ENCODE measurements at regions not wholly inside any gene's neighbourhood (a gene's known extent, or its start where the extent isn't known, plus 50 kb on each side); places are given as distances from the start of the nearest gene placed in this dataset.

DNA sequence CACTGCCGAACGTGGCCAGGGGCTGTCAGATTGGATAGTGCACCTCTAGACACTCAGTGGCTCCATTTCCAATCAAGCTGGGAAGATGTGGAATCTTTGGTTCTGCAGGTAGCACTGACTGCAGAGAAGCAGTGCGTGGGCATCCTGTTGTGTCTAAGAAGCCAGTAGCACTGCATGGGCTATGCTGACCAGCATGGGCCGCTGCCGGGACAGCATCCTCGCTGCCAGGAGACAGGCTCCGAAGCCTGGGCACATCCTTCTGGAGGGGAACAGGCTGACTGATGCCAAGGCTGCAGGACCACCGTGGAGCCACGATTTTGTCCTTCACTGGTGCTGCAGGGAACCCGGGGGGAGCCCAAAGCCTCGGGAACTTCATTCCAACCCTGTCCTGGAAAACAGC lies 649.4 kb downstream of the NPHP4 start:
- H3K4me1 ChIP-seq (ENCODE audit: insufficient read depth, low read length) = no peaks in the 10 kb centered on the region
- no peak overlapping the region for H3K4me3 ChIP-seq (ENCODE audit: low read length)
- no peaks in the 10 kb centered on the region for H3K27me3 ChIP-seq (ENCODE audit: insufficient read depth, low read length)
- H3K9ac ChIP-seq (ENCODE audit: low read depth, low read length) = no peak overlapping the region
- no peaks in the 10 kb centered on the region for H3K9me3 ChIP-seq (ENCODE audit: insufficient read depth, low read depth, low read length)
- H3K27ac ChIP-seq (ENCODE audit: low read length) = no peak overlapping the region
- no peaks in the 10 kb centered on the region for H3K36me3 ChIP-seq (ENCODE audit: insufficient read depth, low read depth, low read length)

DNA sequence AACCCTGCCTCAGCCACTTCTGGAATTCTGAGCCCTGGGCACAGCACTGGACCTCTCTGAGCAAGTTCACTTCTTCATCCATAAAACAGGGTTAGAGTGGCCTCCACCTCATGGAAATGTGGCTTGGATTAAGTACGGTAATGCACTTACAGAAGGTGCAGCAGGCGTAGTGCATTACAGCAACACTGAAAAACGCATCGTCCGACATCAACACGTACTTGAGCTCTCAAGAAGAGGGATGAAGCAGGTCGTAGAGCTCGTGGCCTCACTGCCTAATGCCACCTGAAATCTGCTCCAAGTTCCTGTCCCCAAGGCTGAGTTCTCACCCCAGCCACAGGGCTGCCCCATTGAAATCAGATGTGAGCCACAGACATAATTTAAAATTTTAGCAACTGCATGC lies 650.1 kb downstream of the NPHP4 start:
- H3K9ac ChIP-seq (ENCODE audit: low read depth, low read length) = no peak overlapping the region
- H3K9me3 ChIP-seq (ENCODE audit: insufficient read depth, low read depth, low read length) = no peaks in the 10 kb centered on the region
- no peaks in the 10 kb centered on the region for H3K36me3 ChIP-seq (ENCODE audit: insufficient read depth, low read depth, low read length)
- H3K27me3 ChIP-seq (ENCODE audit: insufficient read depth, low read length) = no peaks in the 10 kb centered on the region
- no peak overlapping the region for H3K4me3 ChIP-seq (ENCODE audit: low read length)
- no peaks in the 10 kb centered on the region for H3K4me1 ChIP-seq (ENCODE audit: insufficient read depth, low read length)
- no peak overlapping the region for H3K27ac ChIP-seq (ENCODE audit: low read length)

DNA sequence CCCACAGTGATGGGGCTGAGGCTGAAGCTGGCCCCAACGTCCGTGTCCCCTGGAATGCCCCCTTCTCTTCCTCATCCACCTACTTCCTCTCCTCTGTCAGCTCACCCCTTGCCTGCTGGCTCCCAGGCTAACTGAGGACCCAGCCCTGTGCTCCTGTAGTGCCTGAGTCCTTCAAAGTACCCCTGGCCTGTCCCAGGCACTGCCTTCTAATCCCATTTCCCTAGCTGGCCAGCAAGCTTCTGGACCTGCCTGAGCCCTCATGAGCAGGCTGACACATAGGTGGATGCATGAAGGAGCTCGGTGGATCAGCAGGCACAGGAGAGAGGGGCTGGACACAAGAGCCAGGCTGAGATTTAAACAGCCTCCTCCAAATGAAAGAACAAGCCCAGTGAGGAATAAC lies 650.8 kb downstream of the NPHP4 start:
- Histone ChIP-seq H3K4me1 (ENCODE audit: insufficient read depth, low read length) (no peaks in the 10 kb centered on the region), H3K4me3 (ENCODE audit: low read length) (no peak overlapping the region), H3K9me3 (ENCODE audit: insufficient read depth, low read depth, low read length) (no peaks in the 10 kb centered on the region), H3K9ac (ENCODE audit: low read depth, low read length) (no peak overlapping the region), H3K27ac (ENCODE audit: low read length) (no peak overlapping the region), H3K36me3 (ENCODE audit: insufficient read depth, low read depth, low read length) (no peaks in the 10 kb centered on the region), H3K27me3 (ENCODE audit: insufficient read depth, low read length) (no peaks in the 10 kb centered on the region)

DNA sequence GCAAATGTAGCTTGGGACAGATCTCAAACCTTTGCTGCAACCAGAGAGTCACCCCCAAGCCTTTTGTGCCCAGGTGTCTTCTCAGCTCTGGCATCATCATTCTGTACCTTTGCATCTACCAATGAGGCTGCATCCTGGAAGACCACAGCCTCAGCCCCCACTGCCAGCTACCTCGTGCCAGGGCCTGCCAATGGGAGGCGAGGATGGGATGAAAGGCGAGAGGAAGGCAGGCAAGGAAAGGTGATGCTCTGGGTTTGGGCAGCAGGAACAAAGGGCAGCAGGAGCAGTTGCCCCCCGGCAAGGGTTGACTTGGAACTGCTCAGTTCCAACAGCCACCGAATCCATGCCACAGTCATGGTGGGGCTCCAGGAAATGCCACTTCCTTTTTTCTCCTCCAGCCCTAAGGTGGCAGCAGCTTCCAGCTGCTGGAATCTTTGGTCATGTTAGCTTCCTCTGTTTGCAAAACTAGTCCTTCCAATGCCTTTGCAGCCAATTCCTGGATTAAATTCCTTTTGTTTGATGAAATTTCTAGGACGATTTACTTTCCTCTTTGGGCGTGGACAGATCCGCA lies 651.6 kb downstream of the NPHP4 start:
- no peaks in the 10 kb centered on the region for H3K9me3 ChIP-seq (ENCODE audit: insufficient read depth, low read depth, low read length)
- no peak overlapping the region for H3K4me3 ChIP-seq (ENCODE audit: low read length)
- no peaks in the 10 kb centered on the region for H3K27me3 ChIP-seq (ENCODE audit: insufficient read depth, low read length)
- no peak overlapping the region for H3K27ac ChIP-seq (ENCODE audit: low read length)
- H3K36me3 ChIP-seq (ENCODE audit: insufficient read depth, low read depth, low read length) = no peaks in the 10 kb centered on the region
- H3K9ac ChIP-seq (ENCODE audit: low read depth, low read length) = no peak overlapping the region
- no peaks in the 10 kb centered on the region for H3K4me1 ChIP-seq (ENCODE audit: insufficient read depth, low read length)

DNA sequence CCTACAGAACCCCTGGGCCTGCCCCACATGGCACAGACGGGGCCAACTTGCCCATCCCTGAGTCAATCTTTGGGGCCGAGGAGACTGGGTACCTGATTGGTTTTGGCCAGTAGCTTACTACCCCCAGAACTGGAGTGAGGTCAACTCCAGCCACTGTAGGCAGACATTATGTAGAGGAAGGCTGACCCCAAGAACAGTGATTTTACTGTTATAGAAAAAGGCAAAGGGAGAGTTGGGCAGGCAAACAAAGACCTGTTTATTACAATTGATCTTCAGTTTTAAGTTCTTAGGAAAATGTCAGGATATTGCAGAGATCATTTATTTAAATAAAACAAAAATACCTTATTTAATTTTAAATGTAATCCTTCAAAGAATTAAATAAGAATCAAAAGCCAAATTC lies 653.8 kb downstream of the NPHP4 start:
- no peak overlapping the region for H3K4me3 ChIP-seq (ENCODE audit: low read length)
- H3K27ac ChIP-seq (ENCODE audit: low read length) = no peak overlapping the region
- no peaks in the 10 kb centered on the region for H3K9me3 ChIP-seq (ENCODE audit: insufficient read depth, low read depth, low read length)
- no peaks in the 10 kb centered on the region for H3K36me3 ChIP-seq (ENCODE audit: insufficient read depth, low read depth, low read length)
- no peaks in the 10 kb centered on the region for H3K27me3 ChIP-seq (ENCODE audit: insufficient read depth, low read length)
- no peak overlapping the region for H3K9ac ChIP-seq (ENCODE audit: low read depth, low read length)
- no peaks in the 10 kb centered on the region for H3K4me1 ChIP-seq (ENCODE audit: insufficient read depth, low read length)

DNA sequence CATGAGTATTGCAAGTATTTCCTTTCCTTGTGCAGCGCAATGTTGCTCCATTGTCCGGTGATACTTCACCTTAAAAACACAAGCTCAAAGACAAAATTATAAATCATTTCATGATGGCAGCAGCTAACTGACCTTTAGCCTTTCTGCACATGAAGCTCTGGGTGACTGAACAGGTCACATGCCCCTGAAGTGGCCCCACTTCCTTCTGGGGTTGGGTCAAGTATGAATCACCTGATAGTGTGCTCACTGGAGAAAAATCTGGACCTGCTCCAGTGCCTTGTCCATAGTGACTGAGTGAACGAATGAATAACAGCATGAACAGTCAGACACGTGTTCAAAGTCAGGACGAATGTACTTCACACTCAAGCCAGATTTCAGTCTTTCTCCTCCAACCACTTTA lies 658.9 kb downstream of the NPHP4 start:
- no peaks in the 10 kb centered on the region for H3K27me3 ChIP-seq (ENCODE audit: insufficient read depth, low read length)
- no peaks in the 10 kb centered on the region for H3K36me3 ChIP-seq (ENCODE audit: insufficient read depth, low read depth, low read length)
- H3K4me3 ChIP-seq (ENCODE audit: low read length) = no peak overlapping the region
- no peaks in the 10 kb centered on the region for H3K4me1 ChIP-seq (ENCODE audit: insufficient read depth, low read length)
- no peak overlapping the region for H3K27ac ChIP-seq (ENCODE audit: low read length)
- H3K9me3 ChIP-seq (ENCODE audit: insufficient read depth, low read depth, low read length) = peaks cover 12% of the 10 kb centered on the region
- no peak overlapping the region for H3K9ac ChIP-seq (ENCODE audit: low read depth, low read length)

DNA sequence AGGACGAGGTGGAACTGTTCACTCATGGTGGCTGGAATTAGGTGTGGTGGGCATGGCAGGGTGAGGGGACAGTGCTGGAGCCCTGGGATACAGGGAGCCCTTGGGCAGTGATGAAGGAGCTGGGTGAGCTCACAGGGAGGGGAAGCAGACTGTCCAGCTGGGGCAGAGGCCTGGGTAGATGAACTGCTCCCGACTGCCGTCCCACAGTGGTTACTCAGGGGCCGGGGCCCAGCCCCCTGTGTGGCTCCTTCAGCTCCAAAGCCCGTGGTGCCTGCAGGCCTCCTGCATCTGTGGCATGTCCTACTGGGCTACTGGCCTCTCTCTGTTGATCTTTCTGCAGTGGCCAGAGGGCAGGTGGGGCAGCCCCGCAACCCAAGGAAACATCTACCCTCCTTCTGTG lies 661.1 kb downstream of the NPHP4 start:
- no peaks in the 10 kb centered on the region for H3K27me3 ChIP-seq (ENCODE audit: insufficient read depth, low read length)
- H3K36me3 ChIP-seq (ENCODE audit: insufficient read depth, low read depth, low read length) = no peaks in the 10 kb centered on the region
- no peak overlapping the region for H3K9ac ChIP-seq (ENCODE audit: low read depth, low read length)
- no peak overlapping the region for H3K4me3 ChIP-seq (ENCODE audit: low read length)
- no peak overlapping the region for H3K27ac ChIP-seq (ENCODE audit: low read length)
- H3K4me1 ChIP-seq (ENCODE audit: insufficient read depth, low read length) = no peaks in the 10 kb centered on the region
- H3K9me3 ChIP-seq (ENCODE audit: insufficient read depth, low read depth, low read length) = peaks cover 28% of the 10 kb centered on the region

DNA sequence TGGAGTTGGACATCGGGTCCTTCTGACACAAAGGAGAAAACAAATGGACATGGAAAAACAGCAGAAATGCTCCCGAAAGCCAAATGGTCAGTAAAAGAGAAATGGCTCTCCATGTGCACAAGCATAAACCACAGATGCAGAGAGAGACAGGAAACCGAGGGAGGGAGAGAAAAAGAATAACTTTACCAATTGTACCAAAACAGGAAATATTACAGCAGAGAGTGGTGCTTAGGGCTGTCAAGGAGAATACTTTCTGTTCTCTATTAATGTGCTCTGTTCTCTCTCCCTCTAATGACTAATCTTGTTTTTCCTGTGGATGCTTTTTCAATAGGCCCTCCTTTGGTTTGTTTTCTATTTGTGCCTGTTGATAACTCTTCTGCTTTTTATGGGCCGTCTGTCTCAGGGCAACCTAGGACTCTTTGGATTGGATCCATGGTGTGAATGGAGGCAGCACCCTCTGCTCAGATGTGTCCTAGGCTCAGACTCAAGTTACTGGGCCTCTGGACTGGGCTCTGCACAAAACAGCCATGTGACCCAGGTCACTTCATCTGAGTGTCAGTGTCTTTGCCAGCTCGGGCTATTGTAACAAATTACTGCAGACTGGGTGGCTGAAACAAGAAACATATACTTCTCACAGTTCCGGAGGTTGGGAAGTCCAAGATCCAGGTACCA lies 663.0 kb downstream of the NPHP4 start:
- H3K9me3 ChIP-seq (ENCODE audit: insufficient read depth, low read depth, low read length) = peaks cover 31% of the 10 kb centered on the region
- no peaks in the 10 kb centered on the region for H3K27me3 ChIP-seq (ENCODE audit: insufficient read depth, low read length)
- no peak overlapping the region for H3K9ac ChIP-seq (ENCODE audit: low read depth, low read length)
- no peak overlapping the region for H3K4me3 ChIP-seq (ENCODE audit: low read length)
- no peaks in the 10 kb centered on the region for H3K4me1 ChIP-seq (ENCODE audit: insufficient read depth, low read length)
- H3K36me3 ChIP-seq (ENCODE audit: insufficient read depth, low read depth, low read length) = no peaks in the 10 kb centered on the region
- no peak overlapping the region for H3K27ac ChIP-seq (ENCODE audit: low read length)

DNA sequence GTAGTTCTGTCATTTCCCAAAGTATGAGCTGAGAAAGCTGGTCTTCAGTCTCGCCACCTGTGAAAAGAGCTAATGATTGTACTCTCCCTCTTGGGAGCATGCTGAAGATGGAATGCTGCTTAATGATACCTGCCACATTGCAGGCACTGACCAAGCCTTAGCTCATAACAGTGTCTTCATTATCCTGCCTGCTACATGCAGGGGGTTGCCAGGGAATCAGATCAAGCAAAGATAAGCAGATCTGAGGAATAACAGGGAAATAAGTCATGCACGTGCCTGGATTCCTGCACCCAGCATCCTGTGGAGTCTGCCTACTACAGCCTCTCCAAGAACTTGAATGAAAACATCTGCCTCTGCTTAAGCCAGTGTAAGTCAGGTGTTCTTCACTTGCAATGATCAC lies 667.3 kb downstream of the NPHP4 start:
- Histone ChIP-seq H3K27me3 (ENCODE audit: insufficient read depth, low read length) (no peaks in the 10 kb centered on the region), H3K27ac (ENCODE audit: low read length) (no peak overlapping the region), H3K4me3 (ENCODE audit: low read length) (no peak overlapping the region), H3K4me1 (ENCODE audit: insufficient read depth, low read length) (no peaks in the 10 kb centered on the region), H3K36me3 (ENCODE audit: insufficient read depth, low read depth, low read length) (no peaks in the 10 kb centered on the region), H3K9me3 (ENCODE audit: insufficient read depth, low read depth, low read length) (peaks cover 28% of the 10 kb centered on the region), H3K9ac (ENCODE audit: low read depth, low read length) (no peak overlapping the region)

DNA sequence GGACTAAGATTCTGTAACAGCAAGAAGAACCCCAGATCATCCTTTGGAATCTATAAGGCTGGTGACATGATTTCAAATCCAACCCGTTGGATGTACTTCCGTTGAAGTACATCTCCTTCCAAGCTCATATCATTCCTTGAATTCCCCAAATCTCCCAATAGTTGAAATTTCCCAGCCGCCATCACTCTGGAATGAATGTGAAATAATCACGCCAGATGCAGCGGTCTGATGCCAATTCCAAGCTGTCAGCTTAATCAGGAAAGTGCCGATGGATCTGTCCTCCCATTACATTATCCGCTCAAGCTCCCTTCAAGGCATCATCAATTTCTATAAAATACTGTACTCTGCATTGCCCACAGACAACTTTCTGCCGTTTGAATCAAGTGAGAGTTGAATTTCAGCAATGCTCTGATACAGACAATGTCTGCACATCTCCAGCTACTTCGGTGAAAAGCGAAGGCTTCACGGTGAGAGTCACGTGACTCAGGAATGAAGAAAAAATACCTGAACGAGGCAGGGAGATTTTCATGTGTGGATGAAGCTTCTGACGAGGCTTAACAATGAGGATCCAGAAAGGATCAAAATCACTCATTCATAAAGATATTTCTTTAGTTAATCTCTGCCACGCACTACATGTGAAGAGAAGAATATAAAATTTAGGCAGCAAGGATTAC lies 663.9 kb downstream of the AJAP1 start:
- Histone ChIP-seq H3K27me3 (ENCODE audit: insufficient read depth, low read length) (no peaks in the 10 kb centered on the region), H3K9ac (ENCODE audit: low read depth, low read length) (no peak overlapping the region), H3K36me3 (ENCODE audit: insufficient read depth, low read depth, low read length) (no peaks in the 10 kb centered on the region), H3K9me3 (ENCODE audit: insufficient read depth, low read depth, low read length) (no peaks in the 10 kb centered on the region), H3K4me1 (ENCODE audit: insufficient read depth, low read length) (no peaks in the 10 kb centered on the region), H3K4me3 (ENCODE audit: low read length) (no peak overlapping the region), H3K27ac (ENCODE audit: low read length) (no peak overlapping the region)

DNA sequence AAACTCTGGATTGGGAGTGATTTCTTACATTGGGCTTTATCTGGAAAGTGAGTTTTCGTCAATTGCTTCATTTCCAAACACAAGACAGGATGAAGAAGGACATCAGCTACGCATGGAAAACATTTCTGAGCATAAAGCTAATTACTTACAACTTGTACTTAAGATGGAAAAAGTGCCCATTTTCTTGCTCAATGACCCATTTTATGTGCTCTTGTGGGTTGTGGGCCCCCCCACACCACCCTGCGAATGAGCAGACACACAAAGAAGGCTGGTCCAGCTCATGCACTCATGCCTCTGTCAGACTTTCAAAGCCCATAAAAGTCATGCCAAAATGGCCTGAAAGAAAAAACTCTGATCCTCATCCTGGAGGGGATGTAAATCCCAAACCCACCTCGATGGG lies 663.0 kb downstream of the AJAP1 start:
- Histone ChIP-seq H3K4me3 (ENCODE audit: low read length) (no peak overlapping the region), H3K9ac (ENCODE audit: low read depth, low read length) (no peak overlapping the region), H3K27ac (ENCODE audit: low read length) (no peak overlapping the region), H3K4me1 (ENCODE audit: insufficient read depth, low read length) (no peaks in the 10 kb centered on the region), H3K9me3 (ENCODE audit: insufficient read depth, low read depth, low read length) (no peaks in the 10 kb centered on the region), H3K36me3 (ENCODE audit: insufficient read depth, low read depth, low read length) (no peaks in the 10 kb centered on the region), H3K27me3 (ENCODE audit: insufficient read depth, low read length) (no peaks in the 10 kb centered on the region)

DNA sequence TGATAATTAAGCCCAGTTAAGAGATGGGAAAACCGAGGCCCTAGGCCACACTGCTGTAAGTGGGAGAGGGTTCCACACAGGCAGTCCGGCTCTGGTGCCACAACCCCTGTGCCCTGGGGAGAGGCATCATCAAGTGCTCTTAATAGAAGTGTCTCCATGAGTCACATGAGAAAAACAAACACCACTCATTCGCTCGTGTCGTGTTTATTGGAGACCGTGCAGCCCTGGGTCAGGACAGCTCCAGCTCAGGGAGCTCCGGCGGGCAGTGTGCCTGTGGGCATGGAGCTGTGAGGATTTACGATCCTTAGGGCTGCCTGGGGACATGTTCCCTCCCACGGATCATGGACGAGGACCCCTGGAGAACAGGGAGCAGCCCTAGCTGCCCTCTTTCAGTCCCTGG lies 658.5 kb downstream of the AJAP1 start:
- no peak overlapping the region for H3K9ac ChIP-seq (ENCODE audit: low read depth, low read length)
- H3K27me3 ChIP-seq (ENCODE audit: insufficient read depth, low read length) = no peaks in the 10 kb centered on the region
- H3K4me3 ChIP-seq (ENCODE audit: low read length) = no peak overlapping the region
- H3K9me3 ChIP-seq (ENCODE audit: insufficient read depth, low read depth, low read length) = no peaks in the 10 kb centered on the region
- H3K4me1 ChIP-seq (ENCODE audit: insufficient read depth, low read length) = no peaks in the 10 kb centered on the region
- H3K27ac ChIP-seq (ENCODE audit: low read length) = no peak overlapping the region
- H3K36me3 ChIP-seq (ENCODE audit: insufficient read depth, low read depth, low read length) = no peaks in the 10 kb centered on the region

Data from iPS-20b (cell line).